ENCODE measurements at regions not wholly inside any gene's neighbourhood (a gene's known extent, or its start where the extent isn't known, plus 50 kb on each side); places are given as distances from the start of the nearest gene placed in this dataset.

DNA sequence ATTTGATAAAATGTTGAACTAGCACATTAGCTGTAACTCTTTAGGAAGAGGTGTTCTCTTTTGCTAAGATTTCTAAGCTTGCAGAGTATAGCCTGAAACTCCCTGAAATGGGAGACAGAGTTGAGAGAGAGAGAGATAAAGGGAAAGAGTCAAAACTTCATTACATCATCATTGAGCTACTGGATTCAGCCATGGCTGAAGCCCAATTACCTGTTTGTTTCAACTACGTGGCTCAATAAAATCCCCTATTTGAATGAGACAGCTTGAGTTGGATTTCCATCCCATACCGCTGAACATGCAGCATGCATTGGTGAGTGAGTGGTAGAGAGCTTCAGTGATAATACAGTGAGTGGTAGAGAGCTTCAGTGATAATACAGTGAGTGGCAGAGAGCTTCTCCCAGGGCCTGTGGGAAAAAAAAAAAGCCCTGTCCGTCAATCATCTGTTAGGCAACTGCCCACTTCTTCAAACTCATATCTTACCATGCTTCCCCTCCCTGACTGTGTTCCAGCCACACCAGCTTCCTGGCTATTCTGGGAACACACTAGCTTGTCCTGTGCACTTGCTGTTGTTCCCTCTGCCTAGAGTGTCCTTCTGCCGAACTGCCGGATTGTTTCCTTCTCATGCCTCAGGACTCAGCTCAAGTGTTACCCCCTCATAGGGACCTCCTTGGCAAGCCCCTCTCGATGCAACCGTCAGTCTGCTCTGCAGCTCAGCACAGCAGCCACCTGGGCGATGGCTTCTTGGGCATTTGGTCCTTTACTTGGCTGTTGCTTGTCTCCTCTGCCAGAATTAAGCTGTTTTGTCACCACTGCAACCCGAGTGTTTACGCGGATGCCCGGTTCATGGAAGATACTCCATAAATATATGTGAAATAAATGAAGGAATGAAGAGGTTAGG, 91.3 kb upstream of the EYA2 start:
- Mint-ChIP-seq H3K27ac (no peak overlapping the region), H3K4me3 (no peak overlapping the region), H3K9me3 (no peaks in the 10 kb centered on the region), H3K36me3 (no peaks in the 10 kb centered on the region), H3K27me3 (peaks cover 14 to 46% (median 26%) of the 10 kb centered on the region in 5 donors), H3K4me1 (no peaks in the 10 kb centered on the region)
- POLR2A ChIA-PET = no interaction called here
- DNase-seq (no peak), ATAC-seq (no peak)

- ATAC-seq (no peak), DNase-seq (no peak)
- POLR2A ChIA-PET = no interaction called here
- Mint-ChIP-seq H3K4me3 (no peak overlapping the region), H3K4me1 (no peaks in the 10 kb centered on the region), H3K27ac (no peak overlapping the region), H3K36me3 (no peaks in the 10 kb centered on the region), H3K27me3 (peaks cover 11 to 48% (median 22%) of the 10 kb centered on the region in 5 donors), H3K9me3 (no peaks in the 10 kb centered on the region)
These were observed 90.5 kb upstream of the EYA2 start for GRCh38 chr20:46804126-46804525.

GRCh38 chr20:46805836-46806235, 88.8 kb upstream of the EYA2 start:
- no peak overlapping the region for H3K4me3 Mint-ChIP-seq
- H3K9me3 Mint-ChIP-seq = no peaks in the 10 kb centered on the region
- H3K27ac Mint-ChIP-seq = no peak overlapping the region
- H3K4me1 Mint-ChIP-seq = no peaks in the 10 kb centered on the region
- ATAC-seq = no peak
- no peak for DNase-seq
- POLR2A ChIA-PET = no interaction called here
- H3K27me3 Mint-ChIP-seq = peaks cover 13 to 64% (median 30%) of the 10 kb centered on the region in 5 donors
- H3K36me3 Mint-ChIP-seq = no peaks in the 10 kb centered on the region

- H3K9me3 Mint-ChIP-seq = no peaks in the 10 kb centered on the region
- no peaks in the 10 kb centered on the region for H3K36me3 Mint-ChIP-seq
- H3K27me3 Mint-ChIP-seq = peaks cover 12 to 61% (median 36%) of the 10 kb centered on the region in 5 donors
- no peak overlapping the region for H3K4me3 Mint-ChIP-seq
- POLR2A ChIA-PET = no interaction called here
- ATAC-seq (no peak), DNase-seq (no peak)
- no peak overlapping the region for H3K27ac Mint-ChIP-seq
- no peaks in the 10 kb centered on the region for H3K4me1 Mint-ChIP-seq
These were observed 86.6 kb upstream of the EYA2 start for GRCh38 chr20:46807998-46808397.

- no peaks in the 10 kb centered on the region for H3K4me1 Mint-ChIP-seq
- DNase-seq = no peak
- no peak overlapping the region for H3K27ac Mint-ChIP-seq
- no peak overlapping the region for H3K4me3 Mint-ChIP-seq
- H3K36me3 Mint-ChIP-seq = no peaks in the 10 kb centered on the region
- no peaks in the 10 kb centered on the region for H3K9me3 Mint-ChIP-seq
- H3K27me3 Mint-ChIP-seq = peaks cover 13 to 59% (median 35%) of the 10 kb centered on the region in 5 donors
- POLR2A ChIA-PET = no interaction called here
- no peak for ATAC-seq
These were observed 86.1 kb upstream of the EYA2 start for GRCh38 chr20:46808565-46808964.

GRCh38 chr20:46809706-46810360, 84.8 kb upstream of the EYA2 start:
- no peaks in the 10 kb centered on the region for H3K9me3 Mint-ChIP-seq
- ATAC-seq = no peak
- no peak overlapping the region for H3K4me3 Mint-ChIP-seq
- POLR2A ChIA-PET = no interaction called here
- H3K27ac Mint-ChIP-seq = no peak overlapping the region
- no peaks in the 10 kb centered on the region for H3K36me3 Mint-ChIP-seq
- peaks cover 13 to 49% (median 36%) of the 10 kb centered on the region in 5 donors for H3K27me3 Mint-ChIP-seq
- no peak for DNase-seq
- no peaks in the 10 kb centered on the region for H3K4me1 Mint-ChIP-seq

DNA sequence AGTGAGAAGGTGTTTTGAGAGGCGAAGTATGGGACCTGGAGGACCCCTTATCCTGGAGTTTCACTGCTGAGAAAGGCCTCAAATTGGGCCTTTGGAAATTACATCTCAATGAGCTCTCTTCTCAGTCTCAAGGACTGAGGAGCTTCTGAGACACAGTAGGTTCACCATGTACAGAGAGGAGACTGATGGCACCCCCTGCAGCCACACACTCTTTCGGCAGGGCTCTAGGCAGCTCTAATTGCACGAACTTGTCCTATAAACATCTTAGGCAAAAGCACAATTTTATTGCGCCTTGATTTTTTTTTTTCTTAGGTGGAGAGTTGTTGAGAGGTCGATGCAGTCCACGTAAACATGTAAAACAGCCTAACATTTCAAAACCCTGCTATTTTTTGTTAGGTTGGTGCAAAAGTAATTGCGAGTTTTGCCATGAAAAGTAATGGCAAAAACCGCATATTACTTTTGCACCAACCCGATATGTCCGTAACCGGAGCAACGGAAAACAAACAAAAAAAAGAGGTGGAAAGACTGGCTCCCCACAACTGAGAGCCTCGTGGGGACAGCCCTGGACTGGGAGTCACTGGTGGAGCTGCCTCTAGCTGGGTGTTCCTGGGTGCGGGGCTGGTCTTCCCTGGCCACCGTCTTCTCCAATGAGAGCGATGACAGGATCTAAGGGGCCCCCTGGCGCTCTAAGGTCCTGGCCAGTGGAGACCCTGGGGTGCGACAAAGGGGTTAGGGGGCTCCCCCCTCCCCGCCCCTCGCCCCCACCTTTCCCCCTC, 84.0 kb upstream of the EYA2 start:
- Mint-ChIP-seq H3K4me1 (no peaks in the 10 kb centered on the region), H3K27me3 (peaks cover 13 to 54% (median 37%) of the 10 kb centered on the region in 5 donors), H3K27ac (no peak overlapping the region), H3K4me3 (no peak overlapping the region), H3K36me3 (no peaks in the 10 kb centered on the region), H3K9me3 (no peaks in the 10 kb centered on the region)
- ATAC-seq (no peak), DNase-seq (no peak)
- POLR2A ChIA-PET = no interaction called here

DNA sequence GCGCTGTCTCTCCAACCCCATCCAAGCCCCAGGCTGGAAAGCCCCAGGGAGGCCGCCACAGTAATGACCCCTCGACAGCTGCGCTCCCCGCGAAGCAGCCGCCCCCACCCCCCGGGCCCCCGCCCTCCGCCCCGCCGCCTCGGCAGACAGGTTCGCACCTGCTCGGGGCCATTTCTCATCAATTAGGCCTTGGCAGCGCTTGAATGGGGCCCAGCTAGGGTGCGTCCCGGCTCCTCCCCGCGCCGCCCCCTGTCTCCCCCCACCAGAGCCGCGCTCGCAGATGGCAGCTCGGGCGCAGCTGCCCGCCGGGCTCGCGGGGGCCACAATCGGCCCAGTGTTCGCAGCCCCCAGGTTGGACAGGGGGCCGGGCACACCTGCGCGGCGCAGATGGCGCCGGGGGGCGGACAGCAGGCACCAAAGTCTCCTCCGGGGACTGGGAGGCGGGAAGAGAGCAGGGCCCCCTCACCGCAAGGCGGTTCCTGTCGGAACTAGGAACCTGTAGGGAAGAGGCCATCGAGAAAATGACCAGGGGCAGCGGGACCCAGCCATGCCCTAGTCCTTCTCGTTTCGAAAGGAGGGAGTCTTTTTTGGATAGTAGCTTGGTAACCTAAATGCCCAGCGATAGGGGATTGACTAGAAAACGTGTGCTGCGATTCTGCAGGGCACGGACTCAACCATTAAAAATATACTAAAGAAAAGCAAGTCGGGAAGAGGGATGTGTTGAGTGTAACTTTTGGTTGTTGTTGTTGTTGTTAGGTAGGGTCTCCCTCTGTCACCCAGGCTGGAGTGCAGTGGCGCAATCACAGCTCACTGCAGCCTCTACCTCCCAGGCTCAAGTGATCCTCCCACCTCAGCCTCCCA, 83.2 kb upstream of the EYA2 start:
- H3K36me3 Mint-ChIP-seq = no peaks in the 10 kb centered on the region
- peaks cover 13 to 58% (median 40%) of the 10 kb centered on the region in 5 donors for H3K27me3 Mint-ChIP-seq
- no peak overlapping the region for H3K27ac Mint-ChIP-seq
- no peak overlapping the region for H3K4me3 Mint-ChIP-seq
- no peaks in the 10 kb centered on the region for H3K4me1 Mint-ChIP-seq
- POLR2A ChIA-PET = no interaction called here
- DNase-seq = no peak
- no peaks in the 10 kb centered on the region for H3K9me3 Mint-ChIP-seq
- no peak for ATAC-seq

GRCh38 chr20:46814366-46815232, 80.0 kb upstream of the EYA2 start:
- Mint-ChIP-seq H3K36me3 (no peaks in the 10 kb centered on the region), H3K27ac (no peak overlapping the region), H3K9me3 (no peaks in the 10 kb centered on the region), H3K4me3 (no peak overlapping the region), H3K27me3 (peaks cover 15 to 64% (median 43%) of the 10 kb centered on the region in 5 donors), H3K4me1 (no peaks in the 10 kb centered on the region)
- POLR2A ChIA-PET = no interaction called here
- ATAC-seq (no peak), DNase-seq (no peak)

GRCh38 chr20:46816097-46816496, 78.5 kb upstream of the EYA2 start:
- DNase-seq (no peak), ATAC-seq (no peak)
- POLR2A ChIA-PET = no interaction called here
- H3K36me3 Mint-ChIP-seq = no peaks in the 10 kb centered on the region
- H3K27me3 Mint-ChIP-seq = peaks cover 12 to 67% (median 36%) of the 10 kb centered on the region in 5 donors
- H3K4me3 Mint-ChIP-seq = no peak overlapping the region
- no peaks in the 10 kb centered on the region for H3K9me3 Mint-ChIP-seq
- no peak overlapping the region for H3K27ac Mint-ChIP-seq
- H3K4me1 Mint-ChIP-seq = no peaks in the 10 kb centered on the region

GRCh38 chr20:46816886-46817638, 77.6 kb upstream of the EYA2 start:
- DNase-seq (no peak), ATAC-seq (no peak)
- H3K27ac Mint-ChIP-seq = no peak overlapping the region
- H3K36me3 Mint-ChIP-seq = no peaks in the 10 kb centered on the region
- H3K4me1 Mint-ChIP-seq = no peaks in the 10 kb centered on the region
- no peaks in the 10 kb centered on the region for H3K9me3 Mint-ChIP-seq
- no peak overlapping the region for H3K4me3 Mint-ChIP-seq
- POLR2A ChIA-PET = no interaction called here
- H3K27me3 Mint-ChIP-seq = peaks cover 12 to 60% (median 31%) of the 10 kb centered on the region in 5 donors
